Spleen (tissue), 7 donors: ENCODE measurements at regions not wholly inside any gene's neighbourhood (a gene's known extent, or its start where the extent isn't known, plus 50 kb on each side); places are given as distances from the start of the nearest gene placed in this dataset.

Experiments used
- POLR2A ChIP-seq, 3 donors: fragments of 450-650 bp; IDR thresholded peaks; one replicate each; pipeline ENCODE4 v1.5.1; 2017; ENCODE audit warnings: antibody characterized with exemption in 3 of 3, mild to moderate bottlenecking in 1 of 3
- TF ChIP-seq, protein P1 (sequence below), 11 experiments: fragments of 200-600 bp in 7 of 11; fragments of 450-650 bp in 4 of 11; sonication (generic) in 4 of 11; IDR thresholded peaks in 8 of 11; conservative IDR thresholded peaks in 3 of 11; 1 replicate in 7 of 11; 2 replicates in 4 of 11; pipeline versions ENCODE4 v1.4.0 to v1.8.0; 2016 to 2021; ENCODE audit warnings: antibody characterized with exemption in 11 of 11, inconsistent platforms in 4 of 11, mild to moderate bottlenecking in 1 of 11
- donor health status: DM: no; HTN: no; CAD: no; lungs with moderate emphysema.
- donor health status: DM: no; HTN: no; CAD: no.
- donor health status: DM: no; HTN: no; CAD: no.

- TF ChIP-seq, protein P1, sequence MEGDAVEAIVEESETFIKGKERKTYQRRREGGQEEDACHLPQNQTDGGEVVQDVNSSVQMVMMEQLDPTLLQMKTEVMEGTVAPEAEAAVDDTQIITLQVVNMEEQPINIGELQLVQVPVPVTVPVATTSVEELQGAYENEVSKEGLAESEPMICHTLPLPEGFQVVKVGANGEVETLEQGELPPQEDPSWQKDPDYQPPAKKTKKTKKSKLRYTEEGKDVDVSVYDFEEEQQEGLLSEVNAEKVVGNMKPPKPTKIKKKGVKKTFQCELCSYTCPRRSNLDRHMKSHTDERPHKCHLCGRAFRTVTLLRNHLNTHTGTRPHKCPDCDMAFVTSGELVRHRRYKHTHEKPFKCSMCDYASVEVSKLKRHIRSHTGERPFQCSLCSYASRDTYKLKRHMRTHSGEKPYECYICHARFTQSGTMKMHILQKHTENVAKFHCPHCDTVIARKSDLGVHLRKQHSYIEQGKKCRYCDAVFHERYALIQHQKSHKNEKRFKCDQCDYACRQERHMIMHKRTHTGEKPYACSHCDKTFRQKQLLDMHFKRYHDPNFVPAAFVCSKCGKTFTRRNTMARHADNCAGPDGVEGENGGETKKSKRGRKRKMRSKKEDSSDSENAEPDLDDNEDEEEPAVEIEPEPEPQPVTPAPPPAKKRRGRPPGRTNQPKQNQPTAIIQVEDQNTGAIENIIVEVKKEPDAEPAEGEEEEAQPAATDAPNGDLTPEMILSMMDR (IDR thresholded peaks at IDR 0.05 in 8 of 11, conservative IDR thresholded peaks at IDR 0.05 in 3 of 11) = no peak
- TF ChIP-seq POLR2A (IDR thresholded peaks at IDR 0.05) = no peak
Observed at GRCh38 chr9:119043996-119044395, 325.2 kb downstream of the BRINP1 start.
